Fibroblast of lung (primary cell): ENCODE measurements at regions not wholly inside any gene's neighbourhood (a gene's known extent, or its start where the extent isn't known, plus 50 kb on each side); places are given as distances from the start of the nearest gene placed in this dataset.

Source experiments
- CTCF ChIP-seq, 2 donors: IDR thresholded peaks in 1 of 2; conservative IDR thresholded peaks in 1 of 2; 1 replicate in 1 of 2; 2 replicates in 1 of 2; pipeline ENCODE4 v1.5.1; 2011 to 2012; ENCODE audit warnings: low read length in 2 of 2, control low read depth in 1 of 2, inconsistent platforms in 1 of 2, low read depth in 1 of 2, mild to moderate bottlenecking in 1 of 2
- EZH2 ChIP-seq: IDR thresholded peaks from 2 replicates; pipeline ENCODE4 v1.5.1; 2012; ENCODE audit warnings: low read length, control low read depth, mild to moderate bottlenecking; ENCODE audit errors: missing control alignments

- TF ChIP-seq CTCF (conservative IDR thresholded peaks at IDR 0.05 in 1 of 2, IDR thresholded peaks at IDR 0.05 in 1 of 2; ENCODE audit: low read depth in 1 of 2, low read length in 2 of 2): no peak
- TF ChIP-seq EZH2: no peak
Measured at GRCh38 chr16:54632322-54633220, 298.1 kb upstream of the IRX5 start.
